ENCODE measurements at regions not wholly inside any gene's neighbourhood (a gene's known extent, or its start where the extent isn't known, plus 50 kb on each side); places are given as distances from the start of the nearest gene placed in this dataset.

DNA sequence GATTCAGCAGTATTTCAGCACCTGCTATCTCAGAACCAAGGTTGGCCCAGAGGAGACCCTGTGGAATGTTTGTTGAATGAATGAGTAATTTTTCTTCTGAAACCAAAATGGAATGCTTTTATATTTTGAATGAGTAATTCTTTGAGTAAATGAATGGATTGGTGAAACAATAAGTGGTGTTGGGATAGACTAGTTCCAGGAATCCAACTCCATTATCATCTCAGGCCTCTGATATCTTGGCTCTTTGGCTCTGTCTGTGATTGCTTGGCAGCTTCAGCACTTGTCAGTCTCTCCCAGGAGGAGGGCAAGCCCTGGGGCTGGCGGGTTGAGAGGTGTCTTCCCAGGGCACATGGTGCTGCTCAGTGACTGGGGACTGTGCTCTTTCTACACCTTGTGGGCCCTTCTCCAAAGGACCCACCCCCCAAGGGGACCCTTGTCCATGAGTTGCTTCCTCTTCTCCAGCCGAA lies 284.4 kb upstream of the FOXF1 start:
- no peak for DNase-seq (ENCODE audit: low read depth)
- H3K4me3 ChIP-seq (ENCODE audit: low read depth, low read length), result no peak overlapping the region
- no peak for TF ChIP-seq CTCF (IDR thresholded peaks at IDR 0.05; ENCODE audit: low read depth, low read length, missing control alignments)

- DNase-seq (ENCODE audit: low read depth), result no peak
- no peak overlapping the region for H3K4me3 ChIP-seq (ENCODE audit: low read depth, low read length)
- TF ChIP-seq CTCF (IDR thresholded peaks at IDR 0.05; ENCODE audit: low read depth, low read length, missing control alignments), result no peak
These were observed 283.3 kb upstream of the FOXF1 start for GRCh38 chr16:86227041-86227440.

GRCh38 chr16:86227801-86228200 lies 282.5 kb upstream of the FOXF1 start:
- TF ChIP-seq CTCF (IDR thresholded peaks at IDR 0.05; ENCODE audit: low read depth, low read length, missing control alignments), result no peak
- no peak for DNase-seq (ENCODE audit: low read depth)
- no peak overlapping the region for H3K4me3 ChIP-seq (ENCODE audit: low read depth, low read length)

- no peak for DNase-seq (ENCODE audit: low read depth)
- no peak for TF ChIP-seq CTCF (IDR thresholded peaks at IDR 0.05; ENCODE audit: low read depth, low read length, missing control alignments)
- H3K4me3 ChIP-seq (ENCODE audit: low read depth, low read length), result no peak overlapping the region
These were observed 281.6 kb upstream of the FOXF1 start for GRCh38 chr16:86228713-86229112.

GRCh38 chr16:86229283-86229682 lies 281.0 kb upstream of the FOXF1 start:
- TF ChIP-seq CTCF (IDR thresholded peaks at IDR 0.05; ENCODE audit: low read depth, low read length, missing control alignments), result no peak
- DNase-seq (ENCODE audit: low read depth), result no peak

GRCh38 chr16:86229866-86230656 lies 280.3 kb upstream of the FOXF1 start:
- no peak for DNase-seq (ENCODE audit: low read depth)
- TF ChIP-seq CTCF (IDR thresholded peaks at IDR 0.05; ENCODE audit: low read depth, low read length, missing control alignments), result no peak
- no peak overlapping the region for H3K4me3 ChIP-seq (ENCODE audit: low read depth, low read length)

More at GRCh38 chr16:86229283-86229682, 281.0 kb upstream of the FOXF1 start:
- no peak overlapping the region for H3K4me3 ChIP-seq (ENCODE audit: low read depth, low read length)

All from GM12864 (cell line).